Lung (tissue), 11 donors: ENCODE measurements at regions not wholly inside any gene's neighbourhood (a gene's known extent, or its start where the extent isn't known, plus 50 kb on each side); places are given as distances from the start of the nearest gene placed in this dataset.

Experiments used
- ATAC-seq: fragments of 200-7000 bp; cut with Tn5 transposase; one replicate; pipeline ENCODE4 v1.9.1; 2020; ENCODE audit warnings: moderate number of reproducible peaks; ENCODE audit not compliant: insufficient read depth, low FRiP score
- DNase-seq, 3 donors: peaks; one replicate each; pipeline ENCODE4 v3.0.0-alpha.2; 2013 to 2017
- H3K27ac ChIP-seq, 2 donors: one replicate each; pipeline ENCODE4 v1.5.1; 2013; ENCODE audit warnings: mild to moderate bottlenecking in 2 of 2, moderate library complexity in 2 of 2, control low read depth in 1 of 2, inconsistent platforms in 1 of 2, low read depth in 1 of 2, low read length in 1 of 2
- H3K27me3 ChIP-seq, 3 donors: one replicate each; pipeline ENCODE4 v1.5.1; 2013; ENCODE audit warnings: low read length in 2 of 3; ENCODE audit not compliant: control insufficient read depth in 3 of 3, insufficient read depth in 3 of 3
- H3K36me3 ChIP-seq, 4 donors: one replicate each; pipeline ENCODE4 v1.5.1; 2013; ENCODE audit warnings: low read length in 4 of 4, mild to moderate bottlenecking in 1 of 4, moderate library complexity in 1 of 4; ENCODE audit not compliant: control insufficient read depth in 4 of 4, insufficient read depth in 4 of 4
- H3K4me1 ChIP-seq, 5 donors: one replicate each; pipeline ENCODE4 v1.5.1; 2013; ENCODE audit warnings: low read length in 5 of 5, mild to moderate bottlenecking in 2 of 5, moderate library complexity in 1 of 5; ENCODE audit not compliant: control insufficient read depth in 5 of 5, insufficient read depth in 5 of 5
- H3K4me3 ChIP-seq: one replicate; pipeline ENCODE4 v1.5.1; 2013; ENCODE audit warnings: mild to moderate bottlenecking, control low read depth, moderate library complexity
- H3K9ac ChIP-seq, 2 donors: one replicate each; pipeline ENCODE4 v1.5.1; 2013; ENCODE audit warnings: low read length in 2 of 2, control low read depth in 1 of 2; ENCODE audit not compliant: insufficient read depth in 1 of 2
- H3K9me3 ChIP-seq, 4 donors: one replicate each; pipeline ENCODE4 v1.5.1; 2013; ENCODE audit warnings: low read length in 3 of 4, mild to moderate bottlenecking in 1 of 4, moderate library complexity in 1 of 4; ENCODE audit not compliant: control insufficient read depth in 4 of 4, insufficient read depth in 3 of 4
- WGBS, 2 donors: extraction: QIAGEN DNeasy Blood & Tissue Kit; methylation state at CpG; one replicate each; pipeline ENCODE4 v1.1.7; 2013; 5-methylcytosine and 5-hydroxymethylcytosine counted together
- TF ChIP-seq, protein P1 (sequence below): IDR thresholded peaks from 2 replicates; pipeline ENCODE4 v1.5.1; 2012; ENCODE audit warnings: mild to moderate bottlenecking; ENCODE audit errors: control extremely low read depth, extremely low read depth
- donor health status: control.
- donor health status: control.
- donor health status: Bipolar disorder and iron deficiency.
- donor health status: healthy.
- donor health status: DM: yes; HTN: yes; CAD: no.

- Histone ChIP-seq H3K4me3 (no peak overlapping the region), H3K36me3 (no peaks in the 10 kb centered on the region), H3K27ac (no peak overlapping the region), H3K4me1 (no peaks in the 10 kb centered on the region), H3K9ac (no peak overlapping the region), H3K27me3 (no peaks in the 10 kb centered on the region), H3K9me3 (no peaks in the 10 kb centered on the region)
- DNase-seq (no peak), ATAC-seq (no peak)
- WGBS, 2 donors: 78 to 81% methylated on average over 5 of the region's 5 CpGs
- TF ChIP-seq, protein P1, sequence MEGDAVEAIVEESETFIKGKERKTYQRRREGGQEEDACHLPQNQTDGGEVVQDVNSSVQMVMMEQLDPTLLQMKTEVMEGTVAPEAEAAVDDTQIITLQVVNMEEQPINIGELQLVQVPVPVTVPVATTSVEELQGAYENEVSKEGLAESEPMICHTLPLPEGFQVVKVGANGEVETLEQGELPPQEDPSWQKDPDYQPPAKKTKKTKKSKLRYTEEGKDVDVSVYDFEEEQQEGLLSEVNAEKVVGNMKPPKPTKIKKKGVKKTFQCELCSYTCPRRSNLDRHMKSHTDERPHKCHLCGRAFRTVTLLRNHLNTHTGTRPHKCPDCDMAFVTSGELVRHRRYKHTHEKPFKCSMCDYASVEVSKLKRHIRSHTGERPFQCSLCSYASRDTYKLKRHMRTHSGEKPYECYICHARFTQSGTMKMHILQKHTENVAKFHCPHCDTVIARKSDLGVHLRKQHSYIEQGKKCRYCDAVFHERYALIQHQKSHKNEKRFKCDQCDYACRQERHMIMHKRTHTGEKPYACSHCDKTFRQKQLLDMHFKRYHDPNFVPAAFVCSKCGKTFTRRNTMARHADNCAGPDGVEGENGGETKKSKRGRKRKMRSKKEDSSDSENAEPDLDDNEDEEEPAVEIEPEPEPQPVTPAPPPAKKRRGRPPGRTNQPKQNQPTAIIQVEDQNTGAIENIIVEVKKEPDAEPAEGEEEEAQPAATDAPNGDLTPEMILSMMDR: no peak
These were observed 583.7 kb upstream of the SPRY2 start for GRCh38 chr13:80924596-80924995.

- H3K36me3 ChIP-seq: no peaks in the 10 kb centered on the region
- no peak overlapping the region for H3K9ac ChIP-seq
- no peaks in the 10 kb centered on the region for H3K9me3 ChIP-seq
- no peak overlapping the region for H3K4me3 ChIP-seq
- H3K27ac ChIP-seq: no peak overlapping the region
- DNase-seq (peak in 2 of 3 donors; percentile 31 to 42), ATAC-seq (no peak)
- H3K4me1 ChIP-seq: no peaks in the 10 kb centered on the region
- 90 to 93% methylated on average over 3 of the region's 3 CpGs for WGBS, 2 donors
- H3K27me3 ChIP-seq: no peaks in the 10 kb centered on the region
- TF ChIP-seq, protein P1: no peak
These were observed 583.0 kb upstream of the SPRY2 start for GRCh38 chr13:80923907-80924306.

GRCh38 chr13:80921971-80922370, 581.0 kb upstream of the SPRY2 start:
- no peaks in the 10 kb centered on the region for H3K36me3 ChIP-seq
- H3K27ac ChIP-seq: no peak overlapping the region
- TF ChIP-seq, protein P1: no peak
- H3K9ac ChIP-seq: no peak overlapping the region
- DNase-seq (no peak), ATAC-seq (no peak)
- H3K4me1 ChIP-seq: no peaks in the 10 kb centered on the region
- 88 to 92% methylated on average over 2 of the region's 2 CpGs for WGBS, 2 donors
- no peaks in the 10 kb centered on the region for H3K9me3 ChIP-seq
- H3K4me3 ChIP-seq: no peak overlapping the region
- H3K27me3 ChIP-seq: no peaks in the 10 kb centered on the region

- Histone ChIP-seq H3K27me3 (no peaks in the 10 kb centered on the region), H3K27ac (no peak overlapping the region), H3K36me3 (no peaks in the 10 kb centered on the region), H3K9ac (no peak overlapping the region), H3K4me3 (no peak overlapping the region), H3K4me1 (no peaks in the 10 kb centered on the region), H3K9me3 (no peaks in the 10 kb centered on the region)
- TF ChIP-seq, protein P1: no peak
- ATAC-seq: no peak
- 61 to 73% methylated on average over 2 of the region's 2 CpGs for WGBS, 2 donors
- DNase-seq: peak in 2 of 3 donors; percentile 11 to 25
These were observed 580.6 kb upstream of the SPRY2 start for GRCh38 chr13:80921541-80921940.
